Epithelial cell of proximal tubule (primary cell): ENCODE measurements at regions not wholly inside any gene's neighbourhood (a gene's known extent, or its start where the extent isn't known, plus 50 kb on each side); places are given as distances from the start of the nearest gene placed in this dataset.

Experiments used
- DNase-seq: peaks from one replicate; pipeline ENCODE4 v3.0.0-alpha.2; 2011; ENCODE audit warnings: low read depth
- H3K4me3 ChIP-seq: 2 replicates; pipeline ENCODE4 v1.5.1; 2011; ENCODE audit warnings: low read depth, mild to moderate bottlenecking, low read length
- TF ChIP-seq, protein P1 (sequence below): conservative IDR thresholded peaks from 2 replicates; pipeline ENCODE4 v1.5.1; 2012; ENCODE audit warnings: low read depth, mild to moderate bottlenecking, low read length

DNA sequence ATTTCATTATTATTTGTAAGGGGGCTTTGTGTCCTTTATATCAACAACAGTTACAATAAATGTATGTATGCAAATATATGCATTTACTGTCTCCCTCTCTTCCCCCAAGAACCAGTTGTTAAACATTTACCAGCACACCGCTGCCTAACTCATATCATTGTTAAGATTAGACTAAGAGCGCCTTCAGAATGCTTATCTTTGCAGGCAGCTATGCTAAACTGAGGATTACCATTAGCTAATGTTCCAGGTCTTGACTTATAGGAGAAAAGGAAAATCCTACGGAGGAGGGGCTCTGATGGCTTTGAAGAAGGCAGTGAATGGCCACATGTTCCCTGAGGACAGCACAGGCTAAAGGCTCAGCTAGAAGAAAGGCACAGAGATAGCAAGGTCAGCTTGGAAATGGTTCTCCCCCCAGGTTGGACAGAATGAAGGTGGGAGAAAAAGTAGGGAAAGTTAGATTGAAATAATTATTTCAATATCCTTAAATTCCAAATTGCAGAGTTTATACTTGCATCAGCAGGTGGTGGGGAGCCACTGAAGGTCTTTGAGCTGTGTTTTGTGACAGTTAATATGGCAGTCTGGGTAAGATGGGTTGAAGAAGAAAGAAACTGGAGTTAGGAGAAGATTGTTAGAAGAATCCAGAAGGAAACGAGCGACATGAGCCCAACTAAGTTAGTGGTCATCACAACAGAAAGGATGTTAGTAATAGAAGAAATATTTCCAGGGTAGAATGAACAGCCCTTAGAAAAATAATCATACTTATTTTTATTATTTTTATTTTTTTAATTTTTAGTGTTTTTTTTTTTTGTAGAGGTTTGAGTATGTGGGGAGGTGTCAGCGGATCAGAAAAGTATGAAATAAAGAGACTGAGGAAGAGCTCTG lies 87.0 kb upstream of the MAF start:
- TF ChIP-seq, protein P1, sequence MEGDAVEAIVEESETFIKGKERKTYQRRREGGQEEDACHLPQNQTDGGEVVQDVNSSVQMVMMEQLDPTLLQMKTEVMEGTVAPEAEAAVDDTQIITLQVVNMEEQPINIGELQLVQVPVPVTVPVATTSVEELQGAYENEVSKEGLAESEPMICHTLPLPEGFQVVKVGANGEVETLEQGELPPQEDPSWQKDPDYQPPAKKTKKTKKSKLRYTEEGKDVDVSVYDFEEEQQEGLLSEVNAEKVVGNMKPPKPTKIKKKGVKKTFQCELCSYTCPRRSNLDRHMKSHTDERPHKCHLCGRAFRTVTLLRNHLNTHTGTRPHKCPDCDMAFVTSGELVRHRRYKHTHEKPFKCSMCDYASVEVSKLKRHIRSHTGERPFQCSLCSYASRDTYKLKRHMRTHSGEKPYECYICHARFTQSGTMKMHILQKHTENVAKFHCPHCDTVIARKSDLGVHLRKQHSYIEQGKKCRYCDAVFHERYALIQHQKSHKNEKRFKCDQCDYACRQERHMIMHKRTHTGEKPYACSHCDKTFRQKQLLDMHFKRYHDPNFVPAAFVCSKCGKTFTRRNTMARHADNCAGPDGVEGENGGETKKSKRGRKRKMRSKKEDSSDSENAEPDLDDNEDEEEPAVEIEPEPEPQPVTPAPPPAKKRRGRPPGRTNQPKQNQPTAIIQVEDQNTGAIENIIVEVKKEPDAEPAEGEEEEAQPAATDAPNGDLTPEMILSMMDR: no peak
- DNase-seq: no peak
- H3K4me3 ChIP-seq: no peak overlapping the region

DNA sequence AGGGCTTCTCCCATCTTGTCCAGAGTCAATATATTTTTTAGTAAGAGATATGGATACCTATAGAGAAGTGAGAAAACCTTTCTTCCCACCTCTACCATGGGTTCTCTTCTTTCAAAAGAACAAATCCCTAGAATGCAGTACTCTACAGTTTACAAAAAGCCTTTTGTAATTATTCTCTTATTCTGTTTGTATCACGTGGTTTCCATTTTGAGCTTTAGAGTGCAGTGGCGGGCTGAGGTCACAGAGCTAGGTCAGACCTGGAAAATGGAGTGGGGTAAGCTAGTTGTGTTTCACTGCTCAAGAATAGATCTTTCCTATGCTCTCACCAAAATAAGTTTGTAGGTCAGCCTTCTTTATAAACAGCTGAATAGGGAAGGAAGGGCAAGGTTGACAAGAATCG lies 85.3 kb upstream of the MAF start:
- TF ChIP-seq, protein P1: no peak
- no peak for DNase-seq
- H3K4me3 ChIP-seq: no peak overlapping the region

DNA sequence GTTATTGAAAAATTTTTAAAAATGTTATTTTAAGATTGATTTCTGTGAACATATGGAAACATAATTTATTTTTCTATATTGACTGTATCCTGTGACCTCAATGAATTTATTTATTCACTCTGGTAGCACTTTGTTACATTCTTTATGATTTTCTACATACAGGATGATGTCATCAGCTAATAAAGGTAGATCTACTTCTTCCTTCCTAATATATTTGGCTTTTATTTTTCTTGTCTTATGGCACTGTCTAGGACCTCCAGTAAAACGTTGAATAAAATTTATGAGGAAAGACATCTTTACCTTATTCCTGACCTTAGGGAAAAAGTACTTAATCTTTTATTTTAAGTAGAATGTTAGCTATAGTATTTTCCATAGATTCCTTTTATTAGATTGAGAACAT lies 78.8 kb upstream of the MAF start:
- TF ChIP-seq, protein P1: no peak
- H3K4me3 ChIP-seq: no peak overlapping the region
- DNase-seq: no peak

DNA sequence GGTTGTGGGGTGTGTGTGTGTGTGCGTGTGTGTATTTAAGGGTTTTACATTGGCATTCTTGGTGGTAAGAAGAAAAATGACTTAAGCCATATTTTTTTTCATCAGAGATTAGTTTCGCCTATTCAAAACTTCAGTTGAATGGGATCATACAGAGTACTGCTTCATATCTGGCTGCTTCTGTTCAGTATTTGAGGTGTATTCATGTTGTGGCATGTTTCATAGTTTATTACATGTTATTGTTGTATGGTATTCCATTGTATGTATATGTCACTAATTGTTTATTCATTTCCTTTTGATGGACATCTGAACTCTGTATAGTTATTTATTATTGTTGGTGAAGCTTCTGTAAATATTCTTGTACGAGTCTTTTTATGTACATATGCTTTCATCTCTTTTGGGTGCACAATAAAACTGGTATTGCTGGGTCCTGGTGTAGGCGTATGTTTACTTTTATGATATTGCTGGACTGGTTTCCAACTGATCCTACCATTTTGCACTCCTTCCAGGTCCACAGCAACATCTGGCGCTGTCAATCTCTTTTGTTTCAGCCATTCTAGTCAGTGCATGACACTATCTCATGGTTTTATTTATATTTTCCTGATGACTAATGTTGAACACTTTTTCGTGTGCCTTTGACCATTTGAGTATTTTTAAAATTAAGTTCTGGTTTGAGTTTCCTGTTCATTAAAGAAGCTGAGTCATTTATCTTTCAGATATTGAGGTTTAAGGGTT lies 77.4 kb upstream of the MAF start:
- H3K4me3 ChIP-seq: no peak overlapping the region
- no peak for DNase-seq

DNA sequence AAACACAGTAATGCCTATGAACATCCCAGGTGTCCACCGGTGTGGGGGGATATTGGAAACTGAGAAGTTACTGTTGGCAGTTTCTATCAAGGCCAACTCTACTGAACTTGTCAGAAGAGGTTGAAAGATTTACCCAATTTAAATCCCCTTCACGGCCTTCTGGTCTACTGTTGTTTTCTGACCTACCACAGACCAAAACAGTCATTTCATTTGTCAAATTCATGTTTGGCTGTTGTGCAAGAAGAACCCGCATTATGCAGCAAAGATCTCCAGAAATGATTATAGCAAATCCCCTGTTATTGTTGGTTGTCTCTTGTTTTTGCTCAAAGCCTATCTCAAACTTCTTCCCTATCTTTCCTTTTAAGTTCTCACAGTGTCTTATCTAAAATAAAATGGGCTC lies 73.1 kb upstream of the MAF start:
- H3K4me3 ChIP-seq: no peak overlapping the region
- DNase-seq: no peak
- TF ChIP-seq, protein P1: no peak

More for the DNA sequence above, 77.4 kb upstream of the MAF start:
- TF ChIP-seq, protein P1: no peak

DNA sequence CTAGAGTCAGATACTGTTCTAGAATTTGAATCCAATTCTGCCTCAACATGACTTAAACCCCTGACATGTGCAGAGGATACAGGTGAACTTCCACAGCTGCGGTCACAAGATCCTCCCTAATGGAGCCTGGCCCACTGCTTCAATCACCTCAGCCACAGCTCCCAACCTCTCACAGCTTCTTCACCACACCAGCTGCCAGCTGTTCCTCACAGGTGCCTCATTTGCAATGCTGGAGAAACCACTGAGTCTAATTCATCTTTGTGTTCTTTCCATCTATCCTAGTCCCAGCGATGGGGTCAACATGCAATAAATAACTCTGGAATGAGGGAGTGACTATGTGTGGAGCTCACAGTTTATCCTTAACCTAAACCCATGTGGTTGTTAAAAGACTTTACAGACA lies 72.0 kb upstream of the MAF start:
- TF ChIP-seq, protein P1: no peak
- H3K4me3 ChIP-seq: no peak overlapping the region
- DNase-seq: no peak

DNA sequence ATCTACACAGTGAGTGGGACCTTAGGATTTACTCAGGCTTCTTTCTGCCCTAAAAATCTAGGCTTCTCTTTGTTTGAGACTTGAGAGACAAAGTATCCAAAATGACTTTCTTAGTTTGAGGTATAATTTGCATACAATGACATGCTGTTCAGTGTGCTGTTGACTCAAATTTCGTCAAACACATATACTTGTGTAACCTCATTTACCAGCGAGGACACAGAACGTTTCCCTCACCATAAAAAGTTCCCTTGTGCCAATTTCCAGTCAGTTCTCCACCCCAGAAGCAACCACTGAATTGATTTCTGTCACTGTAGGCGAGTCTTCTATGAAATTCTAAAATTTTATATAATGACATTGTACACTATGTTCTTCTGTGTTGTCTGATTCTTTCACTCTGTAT lies 68.0 kb upstream of the MAF start:
- no peak overlapping the region for H3K4me3 ChIP-seq
- DNase-seq: no peak
- TF ChIP-seq, protein P1: no peak
